ENCODE measurements at regions not wholly inside any gene's neighbourhood (a gene's known extent, or its start where the extent isn't known, plus 50 kb on each side); places are given as distances from the start of the nearest gene placed in this dataset.

DNA sequence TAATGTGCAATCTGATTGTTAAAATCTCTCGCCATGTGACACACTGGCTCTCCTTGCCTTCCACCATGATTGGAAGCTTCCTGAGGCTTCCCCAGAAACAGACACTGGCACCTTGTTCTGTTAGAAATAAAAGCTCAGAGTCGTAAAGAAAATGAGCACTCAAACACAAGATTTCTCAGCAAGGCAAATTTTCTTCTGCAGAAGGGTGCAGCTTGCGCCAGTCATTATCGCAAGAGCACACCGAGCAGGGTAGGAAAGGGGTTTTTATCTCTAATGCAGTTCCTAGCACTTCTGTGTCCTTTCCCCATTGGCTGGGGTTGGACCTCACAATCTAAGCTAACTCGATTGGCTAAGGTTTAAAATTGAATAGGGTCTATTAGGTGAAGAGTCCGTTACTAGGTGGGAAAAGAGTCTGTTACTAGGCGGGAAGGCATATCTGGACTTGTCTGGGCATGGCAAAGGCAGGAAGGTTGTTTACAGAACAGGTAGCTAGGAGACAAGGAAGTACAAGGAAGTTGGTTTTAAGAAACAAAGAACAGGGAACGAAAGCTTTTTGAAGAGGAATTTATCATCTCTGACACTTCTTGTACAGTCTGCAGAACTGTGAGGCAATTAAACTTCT is 62.6 kb upstream of the BICD1 start:
- TF ChIP-seq, protein P1, sequence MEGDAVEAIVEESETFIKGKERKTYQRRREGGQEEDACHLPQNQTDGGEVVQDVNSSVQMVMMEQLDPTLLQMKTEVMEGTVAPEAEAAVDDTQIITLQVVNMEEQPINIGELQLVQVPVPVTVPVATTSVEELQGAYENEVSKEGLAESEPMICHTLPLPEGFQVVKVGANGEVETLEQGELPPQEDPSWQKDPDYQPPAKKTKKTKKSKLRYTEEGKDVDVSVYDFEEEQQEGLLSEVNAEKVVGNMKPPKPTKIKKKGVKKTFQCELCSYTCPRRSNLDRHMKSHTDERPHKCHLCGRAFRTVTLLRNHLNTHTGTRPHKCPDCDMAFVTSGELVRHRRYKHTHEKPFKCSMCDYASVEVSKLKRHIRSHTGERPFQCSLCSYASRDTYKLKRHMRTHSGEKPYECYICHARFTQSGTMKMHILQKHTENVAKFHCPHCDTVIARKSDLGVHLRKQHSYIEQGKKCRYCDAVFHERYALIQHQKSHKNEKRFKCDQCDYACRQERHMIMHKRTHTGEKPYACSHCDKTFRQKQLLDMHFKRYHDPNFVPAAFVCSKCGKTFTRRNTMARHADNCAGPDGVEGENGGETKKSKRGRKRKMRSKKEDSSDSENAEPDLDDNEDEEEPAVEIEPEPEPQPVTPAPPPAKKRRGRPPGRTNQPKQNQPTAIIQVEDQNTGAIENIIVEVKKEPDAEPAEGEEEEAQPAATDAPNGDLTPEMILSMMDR (tag by site-specific recombination; IDR thresholded peaks at IDR 0.05): no peak
- TF ChIP-seq, protein P2, sequence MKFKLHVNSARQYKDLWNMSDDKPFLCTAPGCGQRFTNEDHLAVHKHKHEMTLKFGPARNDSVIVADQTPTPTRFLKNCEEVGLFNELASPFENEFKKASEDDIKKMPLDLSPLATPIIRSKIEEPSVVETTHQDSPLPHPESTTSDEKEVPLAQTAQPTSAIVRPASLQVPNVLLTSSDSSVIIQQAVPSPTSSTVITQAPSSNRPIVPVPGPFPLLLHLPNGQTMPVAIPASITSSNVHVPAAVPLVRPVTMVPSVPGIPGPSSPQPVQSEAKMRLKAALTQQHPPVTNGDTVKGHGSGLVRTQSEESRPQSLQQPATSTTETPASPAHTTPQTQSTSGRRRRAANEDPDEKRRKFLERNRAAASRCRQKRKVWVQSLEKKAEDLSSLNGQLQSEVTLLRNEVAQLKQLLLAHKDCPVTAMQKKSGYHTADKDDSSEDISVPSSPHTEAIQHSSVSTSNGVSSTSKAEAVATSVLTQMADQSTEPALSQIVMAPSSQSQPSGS (tag by site-specific recombination; IDR thresholded peaks at IDR 0.05; ENCODE audit: low read depth): no peak
- no peak for TF ChIP-seq ZSCAN30 (tag by site-specific recombination; IDR thresholded peaks at IDR 0.05)
- no peak for TF ChIP-seq SP2 (tag by site-specific recombination; IDR thresholded peaks at IDR 0.05)
- no peak for TF ChIP-seq ZBTB21 (tag by site-specific recombination; IDR thresholded peaks at IDR 0.05)
- no peak for TF ChIP-seq BCL11A (tag by site-specific recombination; IDR thresholded peaks at IDR 0.05; ENCODE audit: low read depth)
- no peak for TF ChIP-seq KLF10 (tag by site-specific recombination; IDR thresholded peaks at IDR 0.05)
- TF ChIP-seq ZNF776 (tag by site-specific recombination; IDR thresholded peaks at IDR 0.05; ENCODE audit: borderline replicate concordance): no peak
- TF ChIP-seq, protein P3, sequence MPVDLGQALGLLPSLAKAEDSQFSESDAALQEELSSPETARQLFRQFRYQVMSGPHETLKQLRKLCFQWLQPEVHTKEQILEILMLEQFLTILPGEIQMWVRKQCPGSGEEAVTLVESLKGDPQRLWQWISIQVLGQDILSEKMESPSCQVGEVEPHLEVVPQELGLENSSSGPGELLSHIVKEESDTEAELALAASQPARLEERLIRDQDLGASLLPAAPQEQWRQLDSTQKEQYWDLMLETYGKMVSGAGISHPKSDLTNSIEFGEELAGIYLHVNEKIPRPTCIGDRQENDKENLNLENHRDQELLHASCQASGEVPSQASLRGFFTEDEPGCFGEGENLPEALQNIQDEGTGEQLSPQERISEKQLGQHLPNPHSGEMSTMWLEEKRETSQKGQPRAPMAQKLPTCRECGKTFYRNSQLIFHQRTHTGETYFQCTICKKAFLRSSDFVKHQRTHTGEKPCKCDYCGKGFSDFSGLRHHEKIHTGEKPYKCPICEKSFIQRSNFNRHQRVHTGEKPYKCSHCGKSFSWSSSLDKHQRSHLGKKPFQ (tag by site-specific recombination; IDR thresholded peaks at IDR 0.05): no peak
- TF ChIP-seq, protein P4, sequence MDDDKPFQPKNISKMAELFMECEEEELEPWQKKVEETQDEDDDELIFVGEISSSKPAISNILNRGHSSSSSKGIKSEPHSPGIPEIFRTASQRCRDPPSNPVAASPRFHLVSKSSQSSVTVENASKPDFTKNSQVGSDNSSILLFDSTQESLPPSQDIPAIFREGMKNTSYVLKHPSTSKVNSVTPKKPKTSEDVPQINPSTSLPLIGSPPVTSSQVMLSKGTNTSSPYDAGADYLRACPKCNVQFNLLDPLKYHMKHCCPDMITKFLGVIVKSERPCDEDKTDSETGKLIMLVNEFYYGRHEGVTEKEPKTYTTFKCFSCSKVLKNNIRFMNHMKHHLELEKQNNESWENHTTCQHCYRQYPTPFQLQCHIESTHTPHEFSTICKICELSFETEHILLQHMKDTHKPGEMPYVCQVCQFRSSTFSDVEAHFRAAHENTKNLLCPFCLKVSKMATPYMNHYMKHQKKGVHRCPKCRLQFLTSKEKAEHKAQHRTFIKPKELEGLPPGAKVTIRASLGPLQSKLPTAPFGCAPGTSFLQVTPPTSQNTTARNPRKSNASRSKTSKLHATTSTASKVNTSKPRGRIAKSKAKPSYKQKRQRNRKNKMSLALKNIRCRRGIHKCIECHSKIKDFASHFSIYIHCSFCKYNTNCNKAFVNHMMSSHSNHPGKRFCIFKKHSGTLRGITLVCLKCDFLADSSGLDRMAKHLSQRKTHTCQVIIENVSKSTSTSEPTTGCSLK (tag by site-specific recombination; IDR thresholded peaks at IDR 0.05): no peak
- no peak for TF ChIP-seq OVOL3 (tag by site-specific recombination; IDR thresholded peaks at IDR 0.05)
- no peak for TF ChIP-seq ZNF610 (tag by site-specific recombination; IDR thresholded peaks at IDR 0.05; ENCODE audit: borderline replicate concordance)
- TF ChIP-seq ZNF10 (tag by site-specific recombination; IDR thresholded peaks at IDR 0.05): no peak
- no peak for TF ChIP-seq ZNF701 (tag by site-specific recombination; IDR thresholded peaks at IDR 0.05)

Measured in HEK293 (cell line).